ENCODE measurements at regions not wholly inside any gene's neighbourhood (a gene's known extent, or its start where the extent isn't known, plus 50 kb on each side); places are given as distances from the start of the nearest gene placed in this dataset.
"Not testable (repeated sequence)": the region's sequence is repeated elsewhere in the genome, so short reads cannot be mapped to it uniquely, and the experiment has no call there.

- Mint-ChIP-seq H3K27me3 (no peaks in the 10 kb centered on the region), H3K4me3 (no peak overlapping the region), H3K36me3 (no peaks in the 10 kb centered on the region), H3K9me3 (peaks cover 5% of the 10 kb centered on the region), H3K4me1 (no peaks in the 10 kb centered on the region), H3K27ac (no peak overlapping the region)
- CTCF ChIA-PET: no interaction called here
- no peak for DNase-seq
These were observed 289.4 kb upstream of the MEIS1 start for GRCh38 chr2:66145490-66145889.

- H3K9me3 Mint-ChIP-seq, H3K27me3 Mint-ChIP-seq, DNase-seq, CTCF ChIA-PET, H3K36me3 Mint-ChIP-seq, H3K27ac Mint-ChIP-seq, H3K4me1 Mint-ChIP-seq, H3K4me3 Mint-ChIP-seq: not testable (repeated sequence)
These were observed 290.6 kb upstream of the MEIS1 start for GRCh38 chr2:66144324-66144723.

- H3K9me3 Mint-ChIP-seq: peaks cover 7% of the 10 kb centered on the region
- H3K27me3 Mint-ChIP-seq: no peaks in the 10 kb centered on the region
- no peaks in the 10 kb centered on the region for H3K36me3 Mint-ChIP-seq
- no peaks in the 10 kb centered on the region for H3K4me1 Mint-ChIP-seq
- CTCF ChIA-PET: no interaction called here
- H3K27ac Mint-ChIP-seq: no peak overlapping the region
- no peak for DNase-seq
- no peak overlapping the region for H3K4me3 Mint-ChIP-seq
These were observed 297.3 kb upstream of the MEIS1 start for GRCh38 chr2:66137606-66138130.

GRCh38 chr2:66134138-66134701 lies 300.7 kb upstream of the MEIS1 start:
- DNase-seq: no peak
- Mint-ChIP-seq H3K27me3 (no peaks in the 10 kb centered on the region), H3K4me1 (no peaks in the 10 kb centered on the region), H3K36me3 (no peaks in the 10 kb centered on the region), H3K27ac (no peak overlapping the region), H3K9me3 (peaks cover 8% of the 10 kb centered on the region), H3K4me3 (no peak overlapping the region)
- CTCF ChIA-PET: no interaction called here

GRCh38 chr2:66127656-66128055 lies 307.3 kb upstream of the MEIS1 start:
- Mint-ChIP-seq H3K27me3 (no peaks in the 10 kb centered on the region), H3K36me3 (no peaks in the 10 kb centered on the region), H3K9me3 (peaks cover 4% of the 10 kb centered on the region), H3K4me3 (no peak overlapping the region), H3K4me1 (no peaks in the 10 kb centered on the region), H3K27ac (no peak overlapping the region)
- DNase-seq: no peak
- CTCF ChIA-PET: no interaction called here

- Mint-ChIP-seq H3K9me3 (peaks cover 4% of the 10 kb centered on the region), H3K27me3 (no peaks in the 10 kb centered on the region), H3K4me3 (no peak overlapping the region), H3K27ac (no peak overlapping the region), H3K36me3 (no peaks in the 10 kb centered on the region), H3K4me1 (no peaks in the 10 kb centered on the region)
- no peak for DNase-seq
- CTCF ChIA-PET: no interaction called here
These were observed 307.9 kb upstream of the MEIS1 start for GRCh38 chr2:66127061-66127460.

- no peak for DNase-seq
- Mint-ChIP-seq H3K27me3 (no peaks in the 10 kb centered on the region), H3K4me3 (no peak overlapping the region), H3K9me3 (peaks cover 2% of the 10 kb centered on the region), H3K27ac (no peak overlapping the region), H3K36me3 (no peaks in the 10 kb centered on the region), H3K4me1 (no peaks in the 10 kb centered on the region)
- CTCF ChIA-PET: no interaction called here
These were observed 309.0 kb upstream of the MEIS1 start for GRCh38 chr2:66125951-66126350.

- Mint-ChIP-seq H3K9me3 (peaks cover 2% of the 10 kb centered on the region), H3K27ac (no peak overlapping the region), H3K4me1 (no peaks in the 10 kb centered on the region), H3K27me3 (no peaks in the 10 kb centered on the region), H3K36me3 (no peaks in the 10 kb centered on the region), H3K4me3 (no peak overlapping the region)
- CTCF ChIA-PET: no interaction called here
- no peak for DNase-seq
These were observed 312.4 kb upstream of the MEIS1 start for GRCh38 chr2:66122516-66122915.

GRCh38 chr2:66121946-66122345 lies 313.0 kb upstream of the MEIS1 start:
- peaks cover 2% of the 10 kb centered on the region for H3K9me3 Mint-ChIP-seq
- no peaks in the 10 kb centered on the region for H3K27me3 Mint-ChIP-seq
- no peaks in the 10 kb centered on the region for H3K36me3 Mint-ChIP-seq
- H3K27ac Mint-ChIP-seq: no peak overlapping the region
- CTCF ChIA-PET: no interaction called here
- H3K4me3 Mint-ChIP-seq: no peak overlapping the region
- no peaks in the 10 kb centered on the region for H3K4me1 Mint-ChIP-seq
- no peak for DNase-seq

- Mint-ChIP-seq H3K9me3 (peaks cover 3% of the 10 kb centered on the region), H3K36me3 (no peaks in the 10 kb centered on the region), H3K4me1 (no peaks in the 10 kb centered on the region), H3K27ac (no peak overlapping the region), H3K4me3 (no peak overlapping the region), H3K27me3 (no peaks in the 10 kb centered on the region)
- DNase-seq: no peak
- CTCF ChIA-PET: no interaction called here
These were observed 320.8 kb upstream of the MEIS1 start for GRCh38 chr2:66113988-66114625.

GRCh38 chr2:66111706-66112105 lies 323.2 kb upstream of the MEIS1 start:
- H3K4me1 Mint-ChIP-seq: no peaks in the 10 kb centered on the region
- no peaks in the 10 kb centered on the region for H3K27me3 Mint-ChIP-seq
- no peak overlapping the region for H3K27ac Mint-ChIP-seq
- no peak overlapping the region for H3K4me3 Mint-ChIP-seq
- CTCF ChIA-PET: no interaction called here
- no peak for DNase-seq
- peaks cover 3% of the 10 kb centered on the region for H3K9me3 Mint-ChIP-seq
- H3K36me3 Mint-ChIP-seq: no peaks in the 10 kb centered on the region

- Mint-ChIP-seq H3K4me1 (no peaks in the 10 kb centered on the region), H3K27ac (no peak overlapping the region), H3K27me3 (no peaks in the 10 kb centered on the region), H3K4me3 (no peak overlapping the region), H3K36me3 (no peaks in the 10 kb centered on the region), H3K9me3 (peaks cover 3% of the 10 kb centered on the region)
- DNase-seq: no peak
- CTCF ChIA-PET: no interaction called here
These were observed 324.3 kb upstream of the MEIS1 start for GRCh38 chr2:66110608-66111007.

GRCh38 chr2:66110086-66110485 lies 324.8 kb upstream of the MEIS1 start:
- Mint-ChIP-seq H3K4me1 (no peaks in the 10 kb centered on the region), H3K9me3 (peaks cover 3% of the 10 kb centered on the region), H3K27me3 (no peaks in the 10 kb centered on the region), H3K27ac (no peak overlapping the region), H3K36me3 (no peaks in the 10 kb centered on the region), H3K4me3 (no peak overlapping the region)
- DNase-seq: no peak
- CTCF ChIA-PET: no interaction called here

GRCh38 chr2:66109419-66109818 lies 325.5 kb upstream of the MEIS1 start:
- DNase-seq: no peak
- no peak overlapping the region for H3K4me3 Mint-ChIP-seq

GRCh38 chr2:66105066-66105753 lies 329.7 kb upstream of the MEIS1 start:
- no peak for DNase-seq
- Mint-ChIP-seq H3K4me1 (no peaks in the 10 kb centered on the region), H3K27ac (no peak overlapping the region), H3K9me3 (no peaks in the 10 kb centered on the region), H3K27me3 (no peaks in the 10 kb centered on the region), H3K36me3 (no peaks in the 10 kb centered on the region), H3K4me3 (no peak overlapping the region)
- CTCF ChIA-PET: interaction anchor here (1.1 kb wide), 1 partner anchor 24 kb away, joined by 3 read pairs; no protein-coding TSS in a partner anchor

More at GRCh38 chr2:66109419-66109818, 325.5 kb upstream of the MEIS1 start:
- no peaks in the 10 kb centered on the region for H3K36me3 Mint-ChIP-seq
- H3K27ac Mint-ChIP-seq: no peak overlapping the region
- peaks cover 3% of the 10 kb centered on the region for H3K9me3 Mint-ChIP-seq
- CTCF ChIA-PET: no interaction called here
- H3K27me3 Mint-ChIP-seq: no peaks in the 10 kb centered on the region
- no peaks in the 10 kb centered on the region for H3K4me1 Mint-ChIP-seq

Data from activated naive CD4-positive, alpha-beta T cell treated with anti-CD3 and anti-CD28 coated beads, Interleukin-2, amount 10 ng/mL, durations not matched to agents 7 days and 5 days (primary cell).